Epithelial cell of proximal tubule (primary cell): ENCODE measurements at regions not wholly inside any gene's neighbourhood (a gene's known extent, or its start where the extent isn't known, plus 50 kb on each side); places are given as distances from the start of the nearest gene placed in this dataset.

Source experiments
- DNase-seq: peaks from one replicate; pipeline ENCODE4 v3.0.0-alpha.2; 2011; ENCODE audit warnings: low read depth
- H3K4me3 ChIP-seq: 2 replicates; pipeline ENCODE4 v1.5.1; 2011; ENCODE audit warnings: low read depth, mild to moderate bottlenecking, low read length
- TF ChIP-seq, protein P1 (sequence below): conservative IDR thresholded peaks from 2 replicates; pipeline ENCODE4 v1.5.1; 2012; ENCODE audit warnings: low read depth, mild to moderate bottlenecking, low read length

DNA sequence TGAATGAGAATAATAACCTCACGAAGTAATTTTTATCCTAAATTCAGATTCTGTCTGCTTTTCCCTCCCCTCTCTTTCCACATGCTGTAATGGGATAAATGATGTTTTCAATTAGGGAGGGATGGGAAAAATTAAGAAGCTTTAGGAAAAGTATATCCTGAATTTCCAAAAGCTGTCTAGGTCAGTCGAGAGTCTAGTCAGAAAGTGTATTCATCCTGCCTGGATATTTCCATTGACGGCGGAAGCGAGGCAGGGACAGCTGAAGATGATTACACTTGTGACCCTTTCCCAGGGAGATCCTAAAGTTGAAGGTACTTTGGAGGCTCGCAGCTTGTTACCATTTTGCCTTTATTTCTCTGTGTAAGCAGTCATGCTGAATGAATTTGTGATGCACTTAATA, 204.1 kb downstream of the ZNF365 start:
- TF ChIP-seq, protein P1, sequence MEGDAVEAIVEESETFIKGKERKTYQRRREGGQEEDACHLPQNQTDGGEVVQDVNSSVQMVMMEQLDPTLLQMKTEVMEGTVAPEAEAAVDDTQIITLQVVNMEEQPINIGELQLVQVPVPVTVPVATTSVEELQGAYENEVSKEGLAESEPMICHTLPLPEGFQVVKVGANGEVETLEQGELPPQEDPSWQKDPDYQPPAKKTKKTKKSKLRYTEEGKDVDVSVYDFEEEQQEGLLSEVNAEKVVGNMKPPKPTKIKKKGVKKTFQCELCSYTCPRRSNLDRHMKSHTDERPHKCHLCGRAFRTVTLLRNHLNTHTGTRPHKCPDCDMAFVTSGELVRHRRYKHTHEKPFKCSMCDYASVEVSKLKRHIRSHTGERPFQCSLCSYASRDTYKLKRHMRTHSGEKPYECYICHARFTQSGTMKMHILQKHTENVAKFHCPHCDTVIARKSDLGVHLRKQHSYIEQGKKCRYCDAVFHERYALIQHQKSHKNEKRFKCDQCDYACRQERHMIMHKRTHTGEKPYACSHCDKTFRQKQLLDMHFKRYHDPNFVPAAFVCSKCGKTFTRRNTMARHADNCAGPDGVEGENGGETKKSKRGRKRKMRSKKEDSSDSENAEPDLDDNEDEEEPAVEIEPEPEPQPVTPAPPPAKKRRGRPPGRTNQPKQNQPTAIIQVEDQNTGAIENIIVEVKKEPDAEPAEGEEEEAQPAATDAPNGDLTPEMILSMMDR = no peak
- no peak overlapping the region for H3K4me3 ChIP-seq
- no peak for DNase-seq

DNA sequence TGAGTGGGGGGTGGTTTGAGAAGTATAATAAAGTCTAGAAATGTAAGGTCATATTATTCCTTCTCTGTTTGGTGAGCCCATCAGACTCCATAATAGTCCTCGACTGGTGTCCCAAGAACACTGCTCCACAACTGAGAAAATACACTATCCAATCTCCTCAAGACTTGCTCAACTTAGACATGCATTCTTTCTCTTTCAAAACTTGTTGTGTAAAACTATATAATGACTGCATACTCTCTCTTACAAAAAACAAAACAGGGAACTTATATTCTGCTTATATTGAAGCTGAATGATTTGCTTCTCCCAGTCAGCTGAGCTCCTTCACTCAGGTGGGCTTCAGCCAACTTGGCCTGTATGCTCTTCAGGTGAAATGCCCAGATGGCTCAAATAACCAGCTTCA, 204.7 kb downstream of the ZNF365 start:
- no peak for DNase-seq
- no peak overlapping the region for H3K4me3 ChIP-seq
- TF ChIP-seq, protein P1 = no peak

DNA sequence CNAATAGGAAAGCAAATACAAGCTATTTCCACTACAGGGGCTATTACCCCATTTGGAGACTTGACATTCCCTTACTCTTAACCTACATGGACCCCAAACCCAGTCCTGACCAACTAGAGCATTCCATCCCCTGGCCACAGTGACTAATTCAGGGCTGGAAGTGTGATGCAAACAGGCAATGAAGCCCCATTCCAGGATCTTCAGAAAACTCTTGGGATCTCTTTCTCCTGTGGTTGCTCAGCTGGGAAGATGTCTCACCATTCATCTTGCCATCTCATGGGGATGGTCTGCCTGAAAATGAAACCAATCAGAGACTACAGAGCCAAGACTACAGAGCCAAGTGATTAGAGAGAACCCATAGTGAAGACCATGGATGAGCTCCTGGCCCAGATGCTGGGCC, 206.2 kb downstream of the ZNF365 start:
- no peak overlapping the region for H3K4me3 ChIP-seq
- TF ChIP-seq, protein P1 = no peak
- no peak for DNase-seq

DNA sequence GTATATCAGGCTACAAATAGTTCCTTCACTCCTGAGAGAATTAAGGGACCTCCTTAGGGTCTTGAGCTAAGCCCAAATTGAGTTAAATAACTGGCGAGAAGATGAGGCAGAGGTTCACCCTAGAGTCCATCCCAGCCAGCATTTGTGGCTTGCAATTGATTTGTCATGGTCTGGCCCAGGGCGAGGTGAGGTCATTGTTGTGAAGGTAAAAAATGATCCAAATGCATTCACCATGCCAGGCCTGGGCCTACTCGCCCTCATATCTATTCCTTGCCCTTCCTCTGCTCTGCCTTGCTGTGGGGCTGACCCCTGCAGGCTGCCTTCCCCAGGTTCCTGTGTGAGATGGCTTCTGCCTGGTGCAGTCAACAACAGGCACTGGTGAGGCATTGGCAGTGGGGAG, 207.2 kb downstream of the ZNF365 start:
- H3K4me3 ChIP-seq = no peak overlapping the region
- TF ChIP-seq, protein P1 = no peak
- DNase-seq = no peak

DNA sequence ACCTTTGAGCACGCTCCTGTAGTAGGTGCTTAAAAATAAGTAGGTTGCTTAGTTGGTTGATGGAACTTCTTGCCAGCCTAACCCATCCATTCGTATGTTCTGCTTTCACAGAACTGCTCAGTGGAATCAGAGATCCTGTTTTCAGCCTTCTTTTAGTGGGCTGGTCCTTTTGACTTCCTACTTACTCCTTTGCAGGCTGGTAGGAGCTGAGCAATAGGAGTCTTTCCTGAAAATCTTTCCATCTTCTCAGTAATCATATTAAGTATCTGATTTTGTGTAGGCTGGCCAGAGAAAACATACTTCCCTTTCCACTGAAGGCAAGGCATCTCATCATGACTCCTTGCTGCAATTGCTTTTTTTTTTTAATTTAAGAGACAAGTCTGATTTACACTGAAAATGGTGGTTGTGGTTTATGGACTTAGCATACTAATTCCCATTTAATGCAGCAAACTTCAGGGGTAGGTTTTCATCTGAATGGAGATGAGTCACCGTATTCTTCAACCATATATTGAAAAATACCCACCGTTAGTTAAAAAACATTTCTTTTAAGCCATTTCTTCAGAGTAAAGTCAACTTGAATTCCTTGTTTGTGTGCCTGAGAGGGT, 208.0 kb downstream of the ZNF365 start:
- TF ChIP-seq, protein P1 = no peak
- no peak for DNase-seq
- no peak overlapping the region for H3K4me3 ChIP-seq

DNA sequence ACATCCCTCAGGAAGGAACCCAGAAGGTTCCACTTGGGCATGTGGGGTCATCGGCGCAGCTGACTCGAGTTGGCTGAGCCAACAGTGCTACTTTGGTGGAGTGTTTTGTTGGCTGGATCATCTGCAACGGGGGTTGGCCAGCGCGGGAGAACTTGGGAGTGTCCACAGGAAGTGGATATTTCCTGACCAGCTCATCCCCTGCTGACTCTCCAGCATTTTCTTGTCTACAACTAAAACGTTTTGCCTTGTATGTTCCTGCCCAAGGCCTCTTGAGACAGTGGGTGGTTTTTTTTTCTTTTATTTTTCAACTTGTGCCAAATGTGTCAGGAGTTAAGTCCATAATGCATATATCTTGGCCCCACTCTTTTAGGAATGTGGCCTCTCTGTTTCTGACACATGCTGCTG, 208.6 kb downstream of the ZNF365 start:
- TF ChIP-seq, protein P1 = no peak
- no peak for DNase-seq

DNA sequence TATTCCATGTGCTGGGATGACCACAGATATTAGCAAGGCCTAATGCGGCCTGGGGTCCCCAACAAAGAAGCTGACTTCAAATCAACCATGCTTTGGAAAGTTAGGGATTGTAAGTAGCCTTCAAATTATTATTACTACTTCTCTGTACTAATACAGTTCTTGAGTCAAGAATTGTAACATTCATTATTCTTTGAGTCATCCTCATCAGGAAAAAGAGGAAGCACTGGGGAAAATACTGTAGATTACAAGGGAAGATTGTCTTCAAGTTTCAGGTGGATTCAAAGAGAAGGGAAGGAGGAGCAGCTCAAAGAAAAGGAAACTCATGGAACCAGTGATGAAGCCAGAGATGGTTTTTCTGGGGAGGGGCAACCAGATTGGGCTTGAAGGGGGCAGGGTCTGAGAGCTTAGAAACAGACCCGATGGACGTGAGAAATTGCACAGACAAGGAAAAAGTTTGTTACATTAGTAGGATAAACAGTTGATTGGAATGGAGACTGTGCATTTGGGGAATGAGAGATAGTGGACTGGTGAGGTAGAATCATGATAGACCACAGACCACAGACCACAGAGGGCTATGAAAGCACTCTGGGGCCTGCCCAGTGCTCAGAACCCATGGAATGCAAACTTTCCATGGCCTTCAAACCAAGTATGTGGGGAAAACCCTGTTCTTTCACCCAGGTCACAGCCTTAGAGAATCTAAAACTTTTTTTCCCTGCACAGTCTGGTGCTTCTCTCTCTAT, 209.9 kb downstream of the ZNF365 start:
- no peak overlapping the region for H3K4me3 ChIP-seq
- no peak for DNase-seq
- TF ChIP-seq, protein P1 = no peak

More for the DNA sequence above, 208.6 kb downstream of the ZNF365 start:
- H3K4me3 ChIP-seq = no peak overlapping the region
